ENCODE measurements at regions not wholly inside any gene's neighbourhood (a gene's known extent, or its start where the extent isn't known, plus 50 kb on each side); places are given as distances from the start of the nearest gene placed in this dataset.

DNA sequence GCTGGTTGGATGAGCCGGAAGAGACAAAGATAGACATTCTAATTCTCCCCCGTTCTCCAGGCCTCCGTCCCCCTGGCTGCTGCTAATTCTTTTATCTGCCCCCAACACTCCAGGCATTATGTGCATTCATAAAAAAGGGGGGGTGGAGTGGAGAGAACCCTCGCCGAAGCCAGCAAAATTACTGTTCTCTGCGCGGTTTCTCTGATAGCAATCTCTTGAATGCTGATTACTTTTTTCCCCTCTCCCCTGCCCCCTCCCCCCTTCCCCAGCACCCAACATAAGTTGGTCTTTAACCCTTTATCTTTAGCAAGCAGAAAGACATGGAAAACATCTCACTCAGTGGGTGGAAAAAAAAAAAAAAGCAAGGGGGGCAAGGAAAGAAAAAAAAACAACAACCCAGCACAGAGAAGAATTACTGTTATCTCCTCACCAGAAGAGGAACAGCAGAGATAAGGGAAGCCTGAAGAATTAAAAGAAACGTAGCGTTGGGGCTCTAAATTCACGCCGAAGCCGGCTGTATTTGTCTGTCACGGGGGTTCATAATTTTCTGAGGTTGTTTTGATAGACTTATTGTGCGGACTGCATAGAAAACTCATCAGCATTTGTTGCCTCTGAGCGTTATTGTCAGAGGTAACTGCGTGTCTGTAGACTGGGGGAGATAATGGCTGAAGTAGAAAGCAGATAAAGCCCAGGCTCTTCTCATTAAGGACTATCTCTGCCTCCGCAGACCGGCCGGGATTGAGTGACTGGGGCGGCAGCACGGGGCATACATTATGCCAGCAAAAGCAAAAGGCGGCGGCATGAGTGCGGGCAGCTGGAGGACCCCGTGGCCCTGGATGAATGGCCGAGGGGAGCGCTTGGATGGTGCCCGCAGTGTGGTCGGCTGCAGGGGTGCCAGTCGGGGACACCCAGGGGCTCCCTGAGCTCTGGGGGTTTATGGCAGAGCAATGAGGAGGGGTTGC is 126.9 kb downstream of the MRM1 start:
- no peak for DNase-seq (ENCODE audit: low read depth)

GRCh38 chr17:36730095-36730808 is 128.9 kb downstream of the MRM1 start:
- DNase-seq (ENCODE audit: low read depth) = no peak

- no peak for DNase-seq (ENCODE audit: low read depth)
Observed at GRCh38 chr17:36730857-36731490, 129.6 kb downstream of the MRM1 start.

GRCh38 chr17:36731811-36732210 is 130.4 kb downstream of the MRM1 start:
- no peak for DNase-seq (ENCODE audit: low read depth)

DNA sequence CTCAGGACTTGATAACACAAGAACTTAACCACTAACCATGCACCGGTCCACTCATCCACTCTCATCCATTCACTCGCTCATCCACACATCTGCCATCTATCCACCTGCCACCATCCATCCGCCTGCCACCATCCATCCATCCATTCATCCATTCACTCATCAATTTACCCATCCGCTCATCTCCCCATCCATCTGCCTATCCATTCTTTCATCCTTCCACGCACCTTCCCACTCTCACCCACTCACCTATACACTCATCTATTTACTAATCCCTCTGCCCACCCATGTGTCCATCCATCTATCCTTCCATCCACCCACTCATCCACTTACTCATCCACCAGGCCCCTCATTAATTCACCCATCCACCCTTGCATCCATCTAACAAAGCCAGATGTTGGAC is 131.0 kb downstream of the MRM1 start:
- no peak for DNase-seq (ENCODE audit: low read depth)

- DNase-seq (ENCODE audit: low read depth) = no peak
Observed at GRCh38 chr17:36736201-36737156, 135.1 kb downstream of the MRM1 start.

DNA sequence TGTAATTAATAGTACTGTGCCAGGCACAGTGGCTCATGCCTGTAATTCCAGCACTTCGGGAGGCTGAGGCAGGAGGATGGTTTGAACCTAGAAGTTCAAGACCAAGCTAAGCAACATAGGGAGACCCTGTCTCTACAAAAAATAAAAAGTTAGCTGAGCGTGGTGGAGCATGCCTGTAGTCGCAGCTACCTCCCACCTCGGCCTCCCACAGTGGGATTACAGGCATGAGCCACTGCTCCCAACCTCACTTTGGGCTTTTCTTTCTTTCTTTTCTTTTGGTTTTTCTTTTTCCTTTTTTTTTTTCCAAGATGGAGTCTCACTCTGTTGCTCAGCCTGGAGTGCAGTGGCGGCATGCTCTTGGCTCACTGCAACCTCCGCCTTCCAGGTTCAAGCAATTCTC is 137.8 kb downstream of the MRM1 start:
- DNase-seq (ENCODE audit: low read depth) = no peak

DNA sequence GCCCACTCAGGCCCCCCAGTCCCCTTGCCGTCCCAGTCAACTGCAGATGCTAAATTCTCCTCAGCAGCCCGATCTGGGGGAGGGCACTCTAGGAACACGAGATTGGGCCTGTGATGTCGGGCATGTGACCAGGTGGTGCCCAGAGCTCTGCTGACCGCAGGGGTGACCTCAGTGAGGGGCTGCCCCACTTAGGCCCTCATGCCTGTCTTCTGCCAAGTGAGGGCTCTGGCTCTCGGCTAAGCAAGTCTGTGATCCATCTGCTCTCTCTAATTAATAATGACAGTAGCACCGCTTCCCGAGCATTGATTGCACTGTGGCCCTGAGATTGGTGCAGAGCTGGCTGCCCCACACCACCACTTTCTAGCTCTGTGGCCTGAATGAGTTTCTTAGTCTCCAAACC is 138.8 kb downstream of the MRM1 start:
- no peak for DNase-seq (ENCODE audit: low read depth)

DNA sequence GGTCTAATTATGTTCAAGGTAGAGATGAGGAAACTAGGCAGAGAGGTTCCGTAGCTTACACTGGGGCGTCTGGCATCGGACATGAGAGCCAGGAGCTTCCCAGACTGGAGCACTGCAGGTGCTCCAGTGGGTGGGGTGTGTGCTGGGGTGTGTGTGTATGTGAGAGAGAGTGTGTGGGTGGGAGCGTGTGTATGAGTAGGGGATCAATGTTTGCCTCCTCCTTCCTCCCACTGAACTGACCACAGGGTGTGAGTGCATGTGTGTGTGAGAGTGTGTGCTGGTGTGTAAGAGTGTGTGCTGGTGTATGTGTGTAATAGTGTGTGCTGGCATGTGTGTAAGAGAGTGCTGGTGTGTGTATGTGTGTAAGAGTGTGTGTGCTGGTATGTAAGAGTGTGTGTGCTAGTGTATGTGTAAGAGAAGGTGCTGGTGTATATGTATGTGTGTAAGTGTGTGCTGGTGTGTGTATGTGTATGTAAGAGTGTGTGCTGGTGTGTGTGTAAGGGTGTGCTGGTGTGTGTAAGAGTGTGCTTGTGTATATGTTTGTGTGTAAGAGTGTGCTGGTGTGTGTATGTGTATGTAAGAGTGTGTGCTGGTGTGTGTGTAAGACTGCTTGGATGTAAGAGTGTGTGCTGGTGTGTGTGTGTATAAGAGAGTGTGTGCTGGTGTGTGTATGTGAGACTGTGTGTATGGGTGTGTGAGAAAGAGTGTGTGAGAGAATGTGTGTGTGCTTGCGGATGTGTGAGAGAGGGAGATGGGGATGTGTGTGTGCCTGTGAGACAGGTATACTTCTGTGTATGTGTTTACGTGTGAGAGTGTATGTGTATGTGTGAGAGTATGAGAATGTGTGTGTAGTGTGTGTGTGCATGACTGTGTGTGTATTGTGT is 139.9 kb downstream of the MRM1 start:
- DNase-seq (ENCODE audit: low read depth) = no peak

DNA sequence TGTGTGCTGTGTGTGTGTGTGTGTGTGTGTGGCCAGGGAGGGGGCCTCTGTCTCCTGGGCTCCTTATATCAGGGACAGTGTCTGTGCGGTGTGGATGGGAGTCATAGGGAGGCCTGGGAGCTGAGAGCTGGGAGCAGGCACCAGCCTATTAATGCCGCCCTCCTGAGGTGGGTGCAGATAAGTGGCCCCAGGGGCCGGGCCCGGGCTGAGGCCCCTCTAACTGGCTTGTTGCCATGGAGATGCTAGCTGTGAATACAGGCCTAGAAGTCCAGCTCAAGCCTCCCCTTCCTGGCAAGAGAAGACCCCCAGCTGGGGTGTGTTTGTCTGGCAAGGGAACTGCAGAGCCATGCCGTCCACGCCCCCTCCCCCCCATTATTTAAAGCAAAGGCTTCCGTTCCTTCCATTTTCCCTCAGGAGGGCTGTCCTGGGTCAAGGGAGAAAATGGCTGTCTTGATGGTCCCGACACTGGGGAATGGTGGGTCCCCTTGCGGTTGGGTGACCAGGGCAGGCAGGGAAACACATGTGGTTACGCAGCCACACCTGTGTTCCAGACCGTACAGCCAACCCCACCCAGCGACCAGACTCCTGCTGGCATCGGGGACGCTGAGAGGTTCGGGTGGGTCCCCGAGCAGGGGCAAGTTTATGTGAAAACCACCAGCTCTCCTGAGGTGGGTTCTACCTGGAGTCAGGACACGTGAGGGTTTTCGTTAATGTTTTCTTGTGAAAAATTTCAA is 141.1 kb downstream of the MRM1 start:
- DNase-seq (ENCODE audit: low read depth) = no peak

GRCh38 chr17:36743130-36743529 is 141.7 kb downstream of the MRM1 start:
- DNase-seq (ENCODE audit: low read depth) = no peak

- DNase-seq (ENCODE audit: low read depth) = no peak
Observed at GRCh38 chr17:36746381-36747053, 145.1 kb downstream of the MRM1 start.

GRCh38 chr17:36747861-36748260 is 146.5 kb downstream of the MRM1 start:
- no peak for DNase-seq (ENCODE audit: low read depth)

DNA sequence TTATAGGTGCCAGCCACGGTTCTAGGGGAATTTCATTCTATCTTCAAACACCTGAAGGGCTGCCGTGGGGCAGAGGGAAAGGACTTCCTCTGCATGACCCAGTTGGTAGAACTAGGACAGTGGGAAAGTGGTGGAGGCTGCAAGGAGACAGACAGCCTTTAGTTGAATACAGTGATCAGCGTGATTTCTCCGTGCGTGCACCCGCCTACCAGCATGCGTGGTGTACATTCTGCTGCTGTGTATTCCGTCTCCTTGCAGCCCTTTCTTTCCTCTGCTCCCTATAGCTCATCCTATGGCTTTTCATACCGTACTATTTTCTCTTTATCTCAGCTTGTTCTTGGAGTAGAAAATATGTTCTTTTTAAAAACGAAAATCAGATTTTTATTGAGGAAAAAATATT is 146.9 kb downstream of the MRM1 start:
- DNase-seq (ENCODE audit: low read depth) = no peak

DNA sequence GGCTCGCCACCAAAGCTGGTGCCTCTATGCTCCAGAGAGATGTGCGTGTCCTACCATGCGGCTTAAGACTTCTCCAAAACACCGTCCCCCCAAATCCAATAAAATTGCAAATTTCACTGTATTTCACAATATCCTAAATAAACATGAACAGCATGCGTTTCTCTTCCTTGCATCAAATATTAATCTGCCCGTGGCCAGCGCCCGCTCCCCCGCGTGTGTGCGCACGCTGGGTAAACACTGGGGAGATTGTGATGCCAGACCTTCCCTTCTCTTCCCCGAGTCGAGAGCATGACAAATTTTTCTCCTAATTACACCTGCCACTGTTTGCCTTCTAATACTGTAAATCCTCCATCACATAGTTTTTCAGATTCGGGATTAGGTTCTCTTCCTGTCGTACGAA is 148.1 kb downstream of the MRM1 start:
- no peak for DNase-seq (ENCODE audit: low read depth)

DNA sequence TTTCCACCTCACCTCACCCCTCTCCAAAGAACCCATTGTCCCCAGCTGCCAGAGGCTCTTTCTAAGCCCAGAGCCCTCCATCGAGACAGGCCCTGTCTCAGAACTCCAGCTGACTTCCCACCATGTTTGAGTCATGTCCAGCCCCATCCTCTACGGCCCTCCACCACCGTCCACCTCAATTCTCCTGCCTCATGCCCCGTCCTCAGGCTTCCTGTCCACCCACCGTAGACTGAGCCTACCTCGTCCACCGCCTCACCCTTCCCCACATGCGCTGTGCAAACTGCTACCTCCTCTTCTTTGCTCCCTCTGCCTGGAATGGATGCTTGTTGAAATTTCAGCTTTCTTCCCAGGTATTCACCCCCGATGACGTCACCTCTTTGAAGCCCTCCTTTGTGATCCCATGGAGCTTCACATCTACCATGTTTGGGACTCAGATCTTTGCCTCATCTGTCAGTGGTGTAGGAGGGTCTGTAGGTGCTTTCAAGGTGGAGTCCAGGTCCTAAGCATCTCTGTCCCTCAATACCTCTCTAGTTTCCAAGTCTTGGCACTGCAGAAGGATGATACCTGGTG is 149.0 kb downstream of the MRM1 start:
- DNase-seq (ENCODE audit: low read depth) = no peak

GRCh38 chr17:36752096-36752888 is 150.9 kb downstream of the MRM1 start:
- no peak for DNase-seq (ENCODE audit: low read depth)

DNA sequence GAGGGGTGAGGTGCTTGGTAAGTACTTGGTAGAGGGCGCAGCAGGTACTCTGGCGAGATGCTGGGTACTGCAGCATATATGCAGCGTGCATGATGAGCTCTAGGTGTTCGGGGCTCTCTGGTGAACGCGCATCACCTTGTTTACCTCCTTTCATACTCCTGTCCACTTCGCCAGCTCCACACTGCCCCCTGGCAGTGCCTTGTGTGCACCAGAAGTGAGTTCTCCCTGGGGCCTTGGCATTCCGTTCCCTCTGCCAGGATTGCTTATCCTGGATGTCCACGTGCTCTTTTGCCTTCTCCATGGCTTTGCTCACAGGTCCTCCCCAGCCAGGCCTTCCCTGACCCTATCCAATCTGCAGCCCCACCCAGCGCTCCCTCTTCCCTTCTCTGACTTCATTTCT is 154.2 kb downstream of the MRM1 start:
- DNase-seq (ENCODE audit: low read depth) = no peak

Data from LHCN-M2 (cell line).